NT2/D1 (cell line): ENCODE measurements at regions not wholly inside any gene's neighbourhood (a gene's known extent, or its start where the extent isn't known, plus 50 kb on each side); places are given as distances from the start of the nearest gene placed in this dataset.

Experiments used
- SUZ12 ChIP-seq: IDR thresholded peaks from 2 replicates; pipeline ENCODE4 v1.6.1; 2011; ENCODE audit not compliant: insufficient read length, insufficient read depth; ENCODE audit errors: extremely low read depth
- YY1 ChIP-seq: IDR thresholded peaks from 2 replicates; pipeline ENCODE4 v1.6.1; 2011; ENCODE audit not compliant: insufficient read length, insufficient read depth
- ZNF274 ChIP-seq: IDR thresholded peaks from 2 replicates; pipeline ENCODE4 v1.6.1; 2011; ENCODE audit warnings: mild to moderate bottlenecking, low read depth, low read length

DNA sequence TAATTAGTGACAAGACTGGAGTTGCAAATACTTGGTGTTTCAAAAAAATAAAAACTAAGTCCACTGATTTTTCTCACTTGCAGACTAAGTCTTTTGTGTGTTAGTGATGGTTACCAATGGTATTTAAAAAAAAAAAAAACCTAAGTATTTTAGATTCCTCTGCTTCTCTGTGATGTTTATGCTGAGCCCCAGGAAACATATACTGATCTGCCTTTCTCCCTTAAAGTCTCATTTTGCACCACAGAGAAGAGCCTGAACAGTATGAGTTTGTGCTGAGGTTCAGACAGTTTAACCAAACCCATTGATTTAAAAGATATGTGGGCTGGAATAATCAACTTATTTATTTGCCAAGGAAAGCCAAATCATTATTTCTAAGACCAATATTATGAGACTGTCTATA, 1305.0 kb downstream of the PCDH18 start:
- no peak for TF ChIP-seq SUZ12
- TF ChIP-seq YY1: no peak
- TF ChIP-seq ZNF274: no peak
